A172 (cell line): ENCODE measurements at regions not wholly inside any gene's neighbourhood (a gene's known extent, or its start where the extent isn't known, plus 50 kb on each side); places are given as distances from the start of the nearest gene placed in this dataset.

Experiments used
- DNase-seq: peaks from one replicate; pipeline ENCODE4 v3.0.0-alpha.2; 2015; ENCODE audit warnings: low spot score

GRCh38 chr6:12381587-12381986, 91.4 kb downstream of the EDN1 start:
- DNase-seq, result no peak

DNA sequence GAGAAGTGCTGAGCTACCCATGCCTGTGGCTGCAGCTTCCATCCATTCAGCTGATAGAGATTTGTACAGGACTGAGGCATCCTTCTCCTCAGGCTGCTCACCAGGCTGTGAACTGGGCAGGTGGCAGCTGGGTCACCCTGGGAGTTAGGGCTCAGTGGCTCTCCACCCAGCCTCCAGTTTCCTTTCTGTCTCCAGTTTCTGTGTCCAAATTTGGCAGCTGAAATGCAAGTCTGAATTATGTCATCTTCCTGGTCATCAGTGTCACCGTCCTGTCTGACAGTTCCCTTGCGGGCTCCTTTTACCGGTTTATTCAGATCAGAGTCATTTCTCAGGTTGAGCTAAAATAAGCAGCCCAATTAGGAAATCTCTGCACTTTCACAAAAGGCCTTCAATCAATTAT, 93.3 kb downstream of the EDN1 start:
- no peak for DNase-seq

- no peak for DNase-seq
Measured at GRCh38 chr6:12384357-12384912, 94.3 kb downstream of the EDN1 start.

GRCh38 chr6:12385316-12385715, 95.2 kb downstream of the EDN1 start:
- DNase-seq, result no peak

DNA sequence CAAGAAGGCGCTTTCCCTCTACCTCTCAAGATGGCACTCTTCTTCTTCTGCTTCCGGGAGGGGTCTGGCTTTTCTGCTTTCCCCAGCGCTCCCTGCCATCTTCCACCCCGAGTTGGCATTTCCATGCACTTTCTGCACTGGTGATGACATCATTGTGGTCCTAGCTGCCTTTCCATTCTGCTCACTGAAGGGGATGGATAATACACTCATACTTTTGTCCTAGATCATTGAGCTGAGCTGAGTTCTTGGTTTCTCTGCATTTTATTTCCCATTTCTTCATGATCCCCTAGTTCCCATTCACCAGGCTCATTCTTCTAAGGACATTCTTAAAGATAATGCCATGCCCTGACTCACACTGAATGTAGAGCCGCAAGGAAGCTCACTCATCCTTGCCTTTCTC, 96.7 kb downstream of the EDN1 start:
- no peak for DNase-seq

DNA sequence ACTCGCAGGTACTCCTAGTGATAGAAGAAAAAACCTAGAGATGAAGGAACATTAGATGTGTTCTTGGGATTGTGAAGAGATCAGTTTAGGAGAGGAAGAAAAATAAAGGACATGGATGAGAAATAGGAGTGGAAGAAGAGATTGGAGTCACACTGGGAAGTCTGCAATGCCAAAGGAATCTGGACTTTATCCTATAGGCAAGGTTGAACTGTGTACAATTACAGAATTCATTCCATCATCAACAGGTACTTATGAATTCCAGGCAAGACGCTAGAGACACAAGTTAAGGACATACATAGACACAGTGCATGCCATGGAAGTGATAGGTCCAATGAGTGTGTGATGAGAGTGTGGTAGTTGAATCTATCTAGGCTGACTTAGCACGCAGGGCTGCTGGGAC, 101.3 kb downstream of the EDN1 start:
- no peak for DNase-seq

DNA sequence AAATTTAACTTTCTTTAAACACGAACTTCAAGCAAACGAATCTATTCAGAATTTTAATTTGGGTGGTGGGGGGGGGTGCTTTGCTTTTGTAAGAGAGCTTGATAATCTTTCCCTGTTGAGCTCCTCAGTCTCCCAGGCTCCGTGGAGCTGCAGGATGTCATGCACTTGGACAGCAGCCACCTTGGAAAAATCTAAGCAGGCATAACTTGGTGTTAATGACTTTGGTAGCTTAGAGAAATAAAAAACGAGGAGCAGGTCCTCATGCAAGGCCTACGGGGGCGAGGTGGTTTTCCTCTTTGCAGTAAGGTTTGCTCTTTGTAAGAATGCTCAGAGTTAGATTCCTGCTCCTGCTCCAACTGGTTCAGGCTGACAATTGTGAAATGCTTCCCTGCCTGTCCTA, 102.3 kb downstream of the EDN1 start:
- no peak for DNase-seq

DNA sequence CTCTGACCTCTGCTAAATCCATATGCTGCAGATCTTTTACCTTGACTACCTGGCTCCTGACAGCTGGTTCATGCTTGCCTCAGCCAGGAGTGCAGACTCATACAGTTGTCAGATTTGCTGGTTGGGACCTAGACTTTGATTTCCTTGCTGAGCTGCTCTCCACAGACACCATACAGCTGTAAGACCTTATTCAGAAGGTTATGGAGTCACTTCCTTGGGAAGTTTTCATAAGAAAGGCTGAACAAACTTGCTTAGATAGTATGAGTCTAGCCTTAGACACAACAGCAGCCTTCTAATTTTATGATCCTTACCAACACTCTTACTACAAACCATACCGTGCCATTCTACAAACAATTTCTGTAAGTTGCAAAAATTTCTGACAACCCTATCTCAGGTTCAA, 102.9 kb downstream of the EDN1 start:
- DNase-seq, result no peak

- DNase-seq, result no peak
Measured at GRCh38 chr6:12394170-12394569, 104.0 kb downstream of the EDN1 start.

DNA sequence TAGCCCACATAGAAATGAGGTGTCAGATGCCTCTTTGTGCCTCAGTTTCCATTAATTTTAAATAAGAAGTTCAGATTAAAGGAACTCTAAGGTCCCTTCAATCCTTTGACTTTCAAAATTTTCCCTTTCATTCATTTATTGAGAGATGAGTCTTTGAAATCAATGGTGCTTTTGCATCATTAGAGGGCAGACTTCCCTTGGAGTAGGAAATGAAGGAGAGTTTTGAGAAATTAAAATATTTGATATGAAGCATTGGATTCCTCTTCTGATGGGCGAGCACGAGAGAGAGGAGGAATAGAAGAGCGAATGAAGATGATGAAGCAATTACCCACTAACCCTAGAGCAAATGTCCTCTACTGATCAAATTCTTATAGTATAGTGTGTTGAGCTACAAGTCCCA, 105.7 kb downstream of the EDN1 start:
- no peak for DNase-seq

DNA sequence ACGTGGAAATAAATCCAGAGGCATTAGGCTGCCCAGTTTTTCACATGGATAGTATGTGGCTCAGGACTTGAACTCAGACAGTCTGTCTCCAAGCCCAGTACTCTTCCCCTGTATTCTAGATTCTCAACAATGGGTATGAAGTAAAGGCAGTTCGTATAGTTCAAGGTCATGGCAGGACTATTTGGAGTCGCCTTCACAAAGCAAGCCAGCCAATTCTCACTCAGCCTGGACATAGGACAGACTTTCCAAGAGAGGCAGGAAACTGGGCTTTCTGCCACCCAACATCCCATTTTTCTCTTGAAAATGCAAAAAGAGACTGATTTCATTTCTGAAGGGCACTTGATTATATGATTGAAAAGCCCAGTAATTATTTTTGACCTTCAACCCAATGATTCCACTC, 111.0 kb downstream of the EDN1 start:
- DNase-seq, result no peak

- peak; percentile 10 for DNase-seq
Measured at GRCh38 chr6:12403201-12403826, 113.2 kb downstream of the EDN1 start.

DNA sequence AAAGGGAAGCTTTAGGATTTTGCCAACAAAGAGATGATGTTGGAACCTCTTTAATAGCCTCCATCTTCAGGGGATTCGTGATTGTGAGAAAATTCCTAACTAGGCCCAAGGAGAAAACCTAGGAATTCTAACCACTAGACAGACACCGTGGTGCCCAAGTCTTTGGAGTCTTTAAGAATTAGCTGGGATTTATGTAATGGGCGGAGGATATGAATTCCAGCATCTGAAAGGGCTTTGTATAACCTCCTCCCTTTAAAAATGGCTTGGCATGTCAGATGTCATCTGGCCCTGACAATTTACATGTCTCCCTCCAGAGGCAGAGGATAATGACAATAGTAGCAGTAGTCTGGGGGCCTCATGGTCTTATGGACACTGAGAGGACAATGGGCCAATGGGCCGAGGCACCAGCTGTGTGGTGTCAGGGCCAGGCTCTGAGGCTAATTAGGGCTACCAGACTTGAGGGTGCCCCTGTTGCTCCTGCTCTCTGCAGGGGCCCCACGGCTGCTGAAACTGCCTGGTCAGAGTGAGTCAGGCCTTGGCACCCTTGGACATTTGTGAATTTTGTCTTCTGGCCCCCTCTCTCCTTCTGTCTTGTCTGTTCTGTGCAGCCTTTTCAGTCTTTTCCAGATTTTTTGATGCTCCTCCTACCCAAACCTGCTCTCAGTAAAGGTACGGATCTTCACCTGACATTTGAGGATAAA, 113.9 kb downstream of the EDN1 start:
- no peak for DNase-seq

GRCh38 chr6:12404651-12405050, 114.5 kb downstream of the EDN1 start:
- DNase-seq, result no peak

DNA sequence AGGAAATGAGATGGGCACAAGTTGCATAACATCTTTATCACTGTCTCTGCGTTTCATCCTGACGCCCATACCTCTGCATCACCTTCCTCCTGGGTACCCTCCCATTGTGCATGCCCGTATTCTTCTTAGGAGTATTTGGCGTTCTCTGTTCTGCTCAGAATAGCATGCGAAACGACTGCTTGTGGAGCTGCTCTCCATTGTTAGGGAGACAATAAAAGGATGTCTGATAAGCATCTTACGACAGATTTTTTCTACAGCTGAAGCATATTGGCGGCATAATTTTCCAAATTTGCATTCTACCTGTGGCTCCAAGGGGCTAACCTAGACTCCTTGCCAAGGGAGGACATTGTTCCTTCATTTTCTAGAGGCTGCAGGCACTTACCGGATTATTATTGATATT, 118.6 kb downstream of the EDN1 start:
- DNase-seq, result no peak

- no peak for DNase-seq
Measured at GRCh38 chr6:12410946-12411345, 120.8 kb downstream of the EDN1 start.

- no peak for DNase-seq
Measured at GRCh38 chr6:12414096-12414675, 124.0 kb downstream of the EDN1 start.

DNA sequence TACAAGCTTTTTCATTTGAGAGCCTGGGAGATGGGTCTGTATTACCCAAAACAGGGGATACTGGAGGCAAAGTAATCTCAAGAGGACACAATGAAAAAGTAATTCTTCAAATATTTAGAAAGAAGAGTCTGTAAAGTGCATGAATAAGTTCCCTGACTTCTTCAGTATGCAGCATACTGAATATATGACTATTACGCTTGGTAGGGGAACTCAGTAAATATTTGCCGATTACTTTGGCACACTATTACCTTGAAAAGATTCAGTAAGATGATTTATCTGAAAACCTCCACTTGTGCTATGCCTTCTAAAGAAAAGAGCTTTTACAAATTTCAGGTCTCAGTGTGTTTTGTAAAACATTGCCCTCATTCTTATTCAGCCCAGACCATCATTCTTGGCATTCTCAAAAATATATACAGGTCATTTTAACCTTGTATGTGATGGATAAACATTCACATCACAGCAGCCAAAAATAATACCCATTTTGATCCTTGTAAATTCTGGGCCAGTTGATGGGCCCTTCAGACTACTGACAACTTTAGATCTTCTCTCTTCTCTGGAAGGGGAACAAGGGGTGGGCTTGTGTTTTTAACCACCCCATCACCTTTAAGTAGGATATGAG, 125.9 kb downstream of the EDN1 start:
- no peak for DNase-seq

DNA sequence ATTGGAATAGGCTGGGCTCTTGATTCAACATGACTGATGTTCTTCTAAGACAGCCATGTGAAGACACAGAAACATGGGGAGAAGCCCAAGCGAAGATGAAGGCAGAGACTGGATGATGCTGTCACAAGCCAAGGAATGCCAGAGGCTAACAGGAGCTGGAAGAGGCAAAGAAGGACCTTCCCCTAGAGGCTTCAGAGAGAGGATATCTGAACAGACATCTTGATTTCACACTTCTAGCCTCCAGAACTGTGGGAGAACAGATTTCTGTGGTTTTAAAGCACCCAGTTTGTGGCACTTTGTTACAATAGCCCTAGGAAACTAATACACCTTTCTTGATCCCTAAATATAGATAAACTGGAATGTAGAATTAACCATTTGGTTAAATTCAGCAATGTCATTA, 127.0 kb downstream of the EDN1 start:
- DNase-seq, result no peak

- DNase-seq, result no peak
Measured at GRCh38 chr6:12418946-12419345, 128.8 kb downstream of the EDN1 start.

- DNase-seq, result no peak
Measured at GRCh38 chr6:12419631-12420272, 129.6 kb downstream of the EDN1 start.

- DNase-seq, result peak; percentile 42
Measured at GRCh38 chr6:12420626-12421025, 130.5 kb downstream of the EDN1 start.
